CD4-positive, alpha-beta T cell (primary cell): ENCODE measurements at regions not wholly inside any gene's neighbourhood (a gene's known extent, or its start where the extent isn't known, plus 50 kb on each side); places are given as distances from the start of the nearest gene placed in this dataset.

ENCODE experiments used
- ATAC-seq: fragments of 200-7000 bp; cut with Tn5 transposase; one replicate; pipeline ENCODE4 v1.10.0; 2022; ENCODE audit warnings: mild to moderate bottlenecking; ENCODE audit not compliant: poor library complexity
- CTCF ChIA-PET: fragments of 350-600 bp; sonication (Branson Sonifier 250); formaldehyde crosslinking; loops from one replicate; lab custom pipeline; 2021; ENCODE audit warnings: antibody characterized with exemption, inconsistent platforms; lab: Charles Lee
- POLR2A ChIA-PET: fragments of 350-600 bp; sonication (Branson Sonifier 250); formaldehyde crosslinking; loops from one replicate; lab custom pipeline; 2021; ENCODE audit warnings: antibody characterized with exemption, inconsistent platforms; lab: Charles Lee
- DNase-seq, 14 experiments: peaks; one replicate each; pipeline ENCODE4 v3.0.0-alpha.2; 2013 to 2020; ENCODE audit warnings: mixed read lengths in 2 of 14
- H3K27ac ChIP-seq, 2 donors: one replicate each; pipeline versions ENCODE4 v1.5.1 to v1.7.0; 2013; ENCODE audit warnings: low read length in 2 of 2, low read depth in 1 of 2, mild to moderate bottlenecking in 1 of 2
- H3K27me3 ChIP-seq, 2 experiments: 1 replicate in 1 of 2; 2 replicates in 1 of 2; pipeline versions ENCODE4 v1.6.1 to v1.7.0; 2013; ENCODE audit warnings: low read length in 2 of 2, control low read depth in 1 of 2, mild to moderate bottlenecking in 1 of 2, moderate library complexity in 1 of 2; ENCODE audit not compliant: insufficient read depth in 2 of 2, control insufficient read depth in 1 of 2
- H3K36me3 ChIP-seq: one replicate; pipeline ENCODE4 v1.6.1; 2013; ENCODE audit warnings: low read length, control low read depth; ENCODE audit not compliant: insufficient read depth
- H3K4me1 ChIP-seq: one replicate; pipeline ENCODE4 v1.6.1; 2013; ENCODE audit warnings: low read length, control low read depth; ENCODE audit not compliant: insufficient read depth
- H3K4me3 ChIP-seq: one replicate; pipeline ENCODE4 v1.5.1; 2013; ENCODE audit warnings: mild to moderate bottlenecking, low read length, moderate library complexity
- H3K9me3 ChIP-seq, 2 experiments: 1 replicate in 1 of 2; 2 replicates in 1 of 2; pipeline versions ENCODE4 v1.6.1 to v1.7.0; 2013; ENCODE audit warnings: low read length in 2 of 2, mild to moderate bottlenecking in 2 of 2, control low read depth in 1 of 2, moderate library complexity in 1 of 2; ENCODE audit not compliant: control insufficient read depth in 1 of 2, insufficient read depth in 1 of 2
- H3K27ac Mint-ChIP-seq: one replicate; pipeline ENCODE4 v1.8.0; 2020; ENCODE audit warnings: mixed read lengths
- H3K27me3 Mint-ChIP-seq: one replicate; pipeline ENCODE4 v1.8.0; 2021; ENCODE audit warnings: mixed read lengths
- H3K36me3 Mint-ChIP-seq: one replicate; pipeline ENCODE4 v1.8.0; 2021; ENCODE audit warnings: low read depth, mixed read lengths
- H3K4me1 Mint-ChIP-seq: one replicate; pipeline ENCODE4 v1.8.0; 2021; ENCODE audit warnings: low read depth, mixed read lengths
- H3K4me3 Mint-ChIP-seq: one replicate; pipeline ENCODE4 v1.8.0; 2020; ENCODE audit warnings: mild to moderate bottlenecking, mixed read lengths
- H3K9me3 Mint-ChIP-seq: one replicate; pipeline ENCODE4 v1.8.0; 2020; ENCODE audit warnings: mixed read lengths
- CTCF ChIP-seq: fragments of 200-600 bp; IDR thresholded peaks from one replicate; pipeline ENCODE4 v1.8.0; 2022; ENCODE audit warnings: antibody characterized with exemption, mild to moderate bottlenecking
- intact Hi-C, 2 experiments: fragments of 100-400 bp; cut with DNase I in 1 of 2; cut with micrococcal nuclease in 1 of 2; formaldehyde crosslinking; loops; one replicate each; pipeline versions ENCODE4 v1.15.1 to v1.9.0; 2023 to 2025; cut with DNase I, micrococcal nuclease

- POLR2A ChIA-PET, result no interaction called here
- Mint-ChIP-seq H3K27me3 (no peaks in the 10 kb centered on the region), H3K27ac (no peak overlapping the region), H3K4me1 (no peaks in the 10 kb centered on the region), H3K36me3 (no peaks in the 10 kb centered on the region), H3K9me3 (peaks cover 8% of the 10 kb centered on the region), H3K4me3 (no peak overlapping the region)
- Histone ChIP-seq H3K36me3 (no peaks in the 10 kb centered on the region), H3K27me3 (no peaks in the 10 kb centered on the region), H3K4me3 (no peak overlapping the region), H3K4me1 (no peaks in the 10 kb centered on the region), H3K27ac (no peak overlapping the region), H3K9me3 (no peaks in the 10 kb centered on the region)
- intact Hi-C loops, result no loop called here
- DNase-seq (no peak), ATAC-seq (no peak)
- TF ChIP-seq CTCF, result no peak
- CTCF ChIA-PET, result no interaction called here
Measured at GRCh38 chr5:167247816-167248215, 1043.6 kb upstream of the WWC1 start.

- Mint-ChIP-seq H3K4me3 (no peak overlapping the region), H3K36me3 (no peaks in the 10 kb centered on the region), H3K9me3 (peaks cover 8% of the 10 kb centered on the region), H3K27ac (no peak overlapping the region), H3K4me1 (no peaks in the 10 kb centered on the region), H3K27me3 (no peaks in the 10 kb centered on the region)
- H3K27ac ChIP-seq, result no peak overlapping the region
- no peak overlapping the region for H3K4me3 ChIP-seq
- intact Hi-C loops, result no loop called here
- no peak for TF ChIP-seq CTCF
- CTCF ChIA-PET, result no interaction called here
- ATAC-seq, result no peak
- H3K36me3 ChIP-seq, result no peaks in the 10 kb centered on the region
- POLR2A ChIA-PET, result no interaction called here
- no peaks in the 10 kb centered on the region for H3K4me1 ChIP-seq
- no peak for DNase-seq
- H3K9me3 ChIP-seq, result no peaks in the 10 kb centered on the region
- no peaks in the 10 kb centered on the region for H3K27me3 ChIP-seq
Measured at GRCh38 chr5:167248257-167248656, 1043.2 kb upstream of the WWC1 start.

DNA sequence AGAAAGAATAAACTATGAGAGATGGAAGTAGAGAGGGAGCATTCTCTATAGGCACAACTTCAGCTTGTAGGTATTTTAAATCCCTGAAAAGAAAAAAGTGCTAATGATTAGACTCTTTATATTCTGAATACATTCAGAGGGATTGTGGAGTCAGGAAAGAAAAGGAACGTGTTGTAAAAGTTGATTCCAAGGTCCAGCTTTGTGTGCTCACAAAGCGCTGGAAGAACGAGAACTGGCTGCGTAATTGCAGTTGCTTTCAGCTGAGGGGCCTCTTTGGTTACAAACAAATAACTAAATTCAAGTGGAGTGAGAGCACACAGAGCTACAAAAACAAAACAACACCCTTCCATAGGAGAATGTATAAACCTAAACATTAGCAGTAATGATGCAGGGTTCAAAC, 1040.4 kb upstream of the WWC1 start:
- DNase-seq (no peak), ATAC-seq (no peak)
- Mint-ChIP-seq H3K9me3 (peaks cover 10% of the 10 kb centered on the region), H3K36me3 (no peaks in the 10 kb centered on the region), H3K27me3 (no peaks in the 10 kb centered on the region), H3K4me3 (no peak overlapping the region), H3K4me1 (no peaks in the 10 kb centered on the region), H3K27ac (no peak overlapping the region)
- H3K9me3 ChIP-seq, result no peaks in the 10 kb centered on the region
- ChIA-PET POLR2A (no interaction called here), CTCF (no interaction called here)
- no peak overlapping the region for H3K27ac ChIP-seq
- no peaks in the 10 kb centered on the region for H3K36me3 ChIP-seq
- H3K4me3 ChIP-seq, result no peak overlapping the region
- H3K4me1 ChIP-seq, result no peaks in the 10 kb centered on the region
- H3K27me3 ChIP-seq, result no peaks in the 10 kb centered on the region
- TF ChIP-seq CTCF, result no peak
- intact Hi-C loops, result no loop called here
